GM18508 (cell line): ENCODE measurements at regions not wholly inside any gene's neighbourhood (a gene's known extent, or its start where the extent isn't known, plus 50 kb on each side); places are given as distances from the start of the nearest gene placed in this dataset.

Source experiments
- ATAC-seq: cut with Tn5 transposase; IDR thresholded peaks from one replicate; pipeline ENCODE4 v1.9.1; 2021; ENCODE audit warnings: moderate number of reproducible peaks; ENCODE audit not compliant: insufficient read depth, unreplicated experiment

DNA sequence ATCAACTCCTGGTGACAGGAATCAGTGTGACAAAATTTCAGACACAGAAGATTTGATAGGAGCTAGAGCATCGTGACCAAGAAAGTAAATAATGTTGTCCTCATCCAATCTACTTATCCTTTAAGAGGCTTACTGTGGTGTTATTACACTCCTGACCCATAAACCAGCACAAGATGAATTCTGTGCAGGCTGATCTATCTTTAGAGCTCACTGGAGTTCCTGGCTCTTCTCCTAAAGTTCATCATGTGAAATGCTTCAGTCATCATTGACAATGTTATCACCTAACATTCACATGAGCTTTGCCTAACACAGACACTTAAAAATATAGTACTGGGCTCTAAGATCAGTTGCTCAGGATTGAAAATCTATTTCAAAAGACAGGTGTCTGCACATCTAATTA, 271.0 kb upstream of the HSF2 start:
- ATAC-seq = no peak

DNA sequence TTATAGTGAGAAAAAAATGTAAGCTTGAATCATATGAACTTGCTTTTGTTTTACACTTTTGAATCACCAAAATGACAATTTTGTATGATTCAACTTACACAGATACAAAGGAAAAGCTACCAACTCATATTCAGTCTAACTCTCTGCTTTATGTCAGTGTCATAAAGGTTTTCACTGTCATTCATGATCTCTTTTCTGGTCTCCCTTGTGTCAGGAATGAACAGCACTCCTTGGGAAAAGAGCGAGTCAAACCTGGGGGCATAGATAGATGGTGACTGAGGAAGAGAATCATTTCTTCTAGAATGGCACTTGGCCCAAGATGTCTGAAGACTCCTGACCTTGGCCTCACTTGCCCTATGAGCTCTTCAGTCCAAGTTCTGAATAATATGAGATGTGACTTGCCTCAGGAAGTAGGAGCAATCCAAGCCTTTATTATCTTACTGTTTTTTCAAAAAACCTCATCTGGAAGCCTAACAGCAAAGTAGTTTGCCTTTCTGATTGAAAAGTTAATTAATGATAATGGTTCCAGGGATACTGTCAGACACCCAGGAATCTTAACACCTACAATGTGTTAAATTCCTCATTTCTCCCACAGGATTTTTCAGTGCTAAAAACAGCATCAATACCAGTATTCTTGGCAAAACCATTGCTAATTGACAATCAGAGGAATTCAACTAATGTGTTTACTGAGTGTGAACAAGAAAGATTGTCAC, 270.0 kb upstream of the HSF2 start:
- ATAC-seq = no peak

GRCh38 chr6:122130026-122130348, 269.5 kb upstream of the HSF2 start:
- ATAC-seq = no peak

GRCh38 chr6:122130518-122130917, 268.9 kb upstream of the HSF2 start:
- no peak for ATAC-seq

DNA sequence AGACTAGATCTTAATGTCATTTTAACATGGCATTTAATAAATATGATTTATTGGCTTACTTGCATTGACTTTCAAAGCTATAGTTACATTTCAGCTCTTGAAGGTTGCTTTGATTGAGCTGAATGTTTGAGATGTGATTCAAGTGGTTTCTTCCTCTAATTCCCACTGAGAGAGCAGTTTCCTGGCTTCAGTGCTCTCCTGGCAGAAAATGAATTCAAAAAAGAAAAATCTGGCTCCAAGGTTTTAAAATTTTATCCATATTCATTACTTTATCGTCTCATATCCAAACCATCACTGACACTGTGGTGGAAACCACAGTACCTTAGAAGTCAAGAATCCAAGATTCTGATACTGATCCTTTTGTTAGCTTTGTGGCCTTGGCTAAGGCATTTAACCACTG, 263.1 kb upstream of the HSF2 start:
- no peak for ATAC-seq

GRCh38 chr6:122140031-122140430, 259.4 kb upstream of the HSF2 start:
- no peak for ATAC-seq

DNA sequence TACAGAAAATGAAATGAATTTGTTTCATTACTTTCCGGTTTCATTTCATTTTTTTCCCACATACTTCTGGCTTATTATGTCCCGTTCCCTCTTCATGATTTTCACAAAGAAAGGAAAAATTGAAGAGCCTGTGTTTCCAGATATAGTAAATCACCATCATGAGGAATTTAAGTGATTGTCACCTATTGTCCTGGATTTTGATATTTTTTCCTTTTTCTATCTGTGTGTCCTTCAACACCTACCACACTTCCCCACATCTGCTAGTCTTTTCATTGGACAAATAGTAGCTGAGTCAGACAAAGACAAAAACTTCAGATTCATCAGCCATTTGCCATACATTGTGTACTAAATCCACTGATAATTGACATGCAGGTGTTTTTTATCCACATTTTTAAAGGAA, 258.2 kb upstream of the HSF2 start:
- no peak for ATAC-seq

DNA sequence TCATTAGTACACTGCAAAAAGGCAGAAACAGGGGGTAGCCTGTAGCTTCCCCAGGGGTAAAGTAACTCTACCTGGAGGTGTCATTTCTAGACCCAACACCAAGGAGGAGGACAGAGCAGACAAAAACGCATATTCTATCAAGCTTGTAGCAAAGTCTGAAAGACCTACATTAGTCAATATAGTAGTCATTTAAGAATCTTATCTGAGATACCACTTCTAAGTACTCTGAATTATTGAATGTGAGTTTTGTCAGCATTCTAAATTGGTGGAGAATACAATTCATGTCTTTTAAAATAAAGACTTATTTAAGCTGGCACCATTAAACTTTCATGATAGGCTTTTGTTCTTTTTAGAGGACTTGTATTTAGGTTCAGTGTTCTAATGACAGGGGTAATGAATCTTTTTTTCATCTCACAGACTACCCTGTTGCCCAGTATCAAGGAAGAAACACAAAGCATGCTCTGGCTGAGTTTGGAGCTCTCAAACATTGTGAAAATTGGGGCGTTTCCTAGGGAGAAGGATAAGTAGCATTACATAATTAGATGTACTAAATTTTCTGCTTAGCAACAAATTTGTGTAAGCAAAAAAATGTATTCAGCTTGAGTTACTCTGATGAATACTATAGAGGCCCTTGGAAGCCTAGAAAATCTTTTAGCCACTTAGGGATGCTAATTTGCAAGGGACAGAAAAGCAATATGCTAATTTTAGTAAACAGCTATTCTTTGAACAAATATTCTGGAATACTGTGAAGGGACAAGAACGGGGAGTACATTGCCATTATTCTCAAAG, 255.4 kb upstream of the HSF2 start:
- ATAC-seq = no peak

DNA sequence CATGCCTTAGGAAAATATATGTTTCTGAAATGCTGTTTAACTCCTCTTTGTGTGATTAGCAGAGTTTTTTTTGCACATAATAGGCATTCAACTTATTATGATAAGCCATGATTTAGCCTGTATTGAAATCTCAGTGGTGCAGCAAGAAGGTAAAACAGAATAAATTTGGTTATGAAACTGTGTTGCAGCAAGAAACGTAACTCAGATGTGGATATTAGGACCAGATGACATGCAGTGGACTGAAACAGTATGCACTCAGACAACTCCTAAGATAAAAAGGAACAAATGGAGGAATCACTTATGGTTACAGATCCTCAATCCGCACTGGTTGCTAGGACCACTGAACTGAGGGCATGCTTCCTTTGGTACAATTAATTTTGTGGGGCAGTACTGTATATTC, 254.2 kb upstream of the HSF2 start:
- no peak for ATAC-seq

DNA sequence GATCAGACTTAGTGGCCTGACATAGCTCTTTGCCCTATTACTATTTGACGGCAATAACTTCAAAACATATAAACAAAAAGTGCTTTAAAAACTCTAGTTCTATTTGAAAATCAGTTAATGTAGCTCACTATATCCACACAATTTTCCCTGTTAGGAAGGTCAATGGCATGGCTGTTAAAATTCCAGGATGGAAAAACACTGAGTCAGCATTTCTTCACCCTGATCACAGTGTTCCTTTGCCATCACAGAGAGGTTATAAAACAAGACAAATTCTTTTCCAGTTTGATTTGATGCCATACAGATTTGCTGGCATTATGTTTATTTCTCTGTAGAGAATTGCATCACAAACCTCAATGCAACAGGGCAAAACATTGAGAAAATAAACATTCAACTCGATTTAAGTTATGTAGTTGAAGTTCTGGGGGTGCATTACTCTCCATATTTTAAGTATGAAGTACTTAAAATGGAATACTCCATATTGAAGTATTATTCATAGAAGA, 253.7 kb upstream of the HSF2 start:
- no peak for ATAC-seq

DNA sequence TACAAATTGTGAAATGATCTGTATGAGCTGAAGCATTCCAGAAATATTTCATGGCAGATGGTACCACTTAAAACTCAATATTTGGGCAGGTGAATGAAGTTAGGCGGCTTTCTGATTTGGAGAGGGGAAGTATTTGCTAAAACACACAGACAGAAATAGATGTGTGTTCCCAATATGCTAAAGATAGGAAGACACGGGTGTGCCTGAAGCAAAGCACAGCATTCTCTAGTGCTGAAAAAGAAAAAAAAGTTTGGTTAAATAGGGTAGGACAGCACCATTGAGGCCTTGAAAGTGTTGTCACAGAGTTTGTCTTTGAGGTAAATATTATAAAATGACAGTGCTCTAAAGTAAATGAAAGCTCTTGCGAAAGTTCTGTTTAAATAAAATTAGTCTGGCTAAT, 252.2 kb upstream of the HSF2 start:
- ATAC-seq = no peak

GRCh38 chr6:122151066-122151465, 248.4 kb upstream of the HSF2 start:
- no peak for ATAC-seq

DNA sequence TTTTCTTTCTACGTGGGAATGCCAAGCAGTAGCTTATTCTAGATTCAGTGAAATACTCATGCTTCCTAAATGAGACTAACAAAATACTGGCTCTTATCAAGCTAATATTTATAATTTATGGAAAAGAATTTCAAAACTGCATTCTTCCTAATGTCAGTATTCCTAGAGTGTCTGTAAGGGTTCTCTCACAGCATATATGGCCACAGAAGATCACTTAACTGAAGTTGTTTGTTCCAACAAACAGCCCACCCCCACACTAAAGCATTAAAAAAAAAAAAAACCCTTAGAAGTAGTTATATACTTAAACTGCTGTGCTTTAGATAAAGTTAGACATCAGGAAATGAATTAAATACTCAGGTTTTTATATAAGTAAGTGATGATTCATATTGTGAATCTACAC, 247.7 kb upstream of the HSF2 start:
- ATAC-seq = no peak

DNA sequence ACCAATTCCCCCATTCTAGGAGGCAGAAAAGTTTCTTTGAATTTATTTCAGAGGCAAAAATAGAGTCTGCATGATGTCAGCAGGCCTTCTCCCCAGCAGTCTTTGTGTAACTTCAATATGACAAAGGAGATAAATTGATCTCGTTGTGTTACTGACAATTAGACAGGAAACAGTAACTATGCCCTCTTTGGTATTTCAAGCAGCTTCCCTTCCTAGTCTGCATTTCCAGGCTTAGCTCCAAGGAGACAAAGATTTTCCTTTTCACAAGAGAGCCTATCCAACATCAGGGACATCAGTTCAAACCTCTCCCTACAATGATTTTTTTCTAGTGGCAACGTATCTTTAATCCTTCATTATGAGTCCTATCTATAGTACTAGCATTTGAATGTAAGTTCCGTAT, 245.9 kb upstream of the HSF2 start:
- no peak for ATAC-seq

GRCh38 chr6:122154155-122154554, 245.3 kb upstream of the HSF2 start:
- no peak for ATAC-seq

DNA sequence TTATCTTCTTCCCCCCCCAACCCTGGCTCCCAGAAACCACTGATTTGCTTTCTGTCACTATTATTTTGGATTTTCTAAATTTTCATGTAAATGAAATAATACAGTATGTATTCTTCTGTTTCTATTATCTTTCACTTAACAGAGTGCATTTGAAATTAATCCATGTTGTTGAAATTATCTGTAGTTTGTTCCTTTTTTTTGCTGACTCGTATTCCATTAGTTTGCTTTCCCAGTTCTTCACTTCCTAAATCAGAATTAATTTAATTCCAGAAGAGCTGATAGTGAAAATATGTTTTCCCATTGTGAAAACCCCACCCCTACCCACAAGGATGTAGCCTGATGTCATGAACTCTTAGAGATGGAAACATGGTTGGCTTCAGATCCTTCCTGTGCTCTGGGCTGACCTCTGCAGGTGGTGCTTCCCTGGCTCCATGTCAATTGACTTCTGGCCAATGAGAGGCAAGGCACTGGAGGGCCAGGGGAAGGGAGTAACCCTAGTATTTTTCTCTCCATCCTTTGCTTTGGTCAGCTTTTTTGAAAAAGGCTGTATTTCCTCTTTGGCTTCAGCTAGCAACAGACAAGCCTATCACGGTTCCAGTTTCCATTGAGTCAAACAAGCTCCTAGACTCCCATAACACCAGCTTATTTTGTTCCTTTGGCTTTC, 244.4 kb upstream of the HSF2 start:
- ATAC-seq = no peak

DNA sequence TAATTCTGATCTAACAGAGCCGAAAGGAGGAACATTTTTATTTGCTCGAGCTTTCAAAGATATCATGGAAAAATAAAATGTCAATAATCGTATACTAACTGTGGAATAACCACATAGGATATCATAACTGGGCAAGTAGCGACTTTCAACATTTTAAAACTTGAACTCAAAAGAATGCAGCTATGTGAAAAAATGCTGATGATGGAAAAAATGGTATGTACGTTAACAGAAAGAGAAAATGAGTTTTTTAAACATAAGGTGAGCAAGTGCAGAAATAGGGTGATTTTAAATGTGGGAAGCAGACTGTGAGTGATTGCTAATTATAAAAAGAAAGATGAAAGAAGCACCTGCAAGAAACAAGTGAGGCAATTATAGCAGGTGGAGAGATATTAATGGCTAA, 238.3 kb upstream of the HSF2 start:
- no peak for ATAC-seq

- ATAC-seq = no peak
Measured at GRCh38 chr6:122165014-122165413, 234.4 kb upstream of the HSF2 start.

DNA sequence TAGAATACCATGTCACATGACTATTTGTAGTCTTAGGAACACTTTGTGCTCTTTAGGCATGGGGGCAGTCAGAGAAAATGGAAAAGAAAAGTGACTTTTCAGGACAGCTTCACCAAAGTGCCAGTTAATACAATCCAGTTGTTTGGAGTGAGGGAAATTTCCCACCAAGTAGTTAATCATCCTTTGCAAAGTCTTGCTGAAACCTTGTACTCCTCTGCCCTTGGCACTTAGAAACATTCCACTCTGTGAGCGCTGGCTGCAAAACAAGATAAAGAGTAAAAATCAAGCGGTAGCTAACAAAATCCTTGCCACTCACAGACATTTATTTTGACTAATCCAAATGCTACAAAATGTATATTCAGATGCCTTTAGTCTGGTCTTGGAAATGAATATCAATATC, 229.2 kb upstream of the HSF2 start:
- ATAC-seq = no peak

DNA sequence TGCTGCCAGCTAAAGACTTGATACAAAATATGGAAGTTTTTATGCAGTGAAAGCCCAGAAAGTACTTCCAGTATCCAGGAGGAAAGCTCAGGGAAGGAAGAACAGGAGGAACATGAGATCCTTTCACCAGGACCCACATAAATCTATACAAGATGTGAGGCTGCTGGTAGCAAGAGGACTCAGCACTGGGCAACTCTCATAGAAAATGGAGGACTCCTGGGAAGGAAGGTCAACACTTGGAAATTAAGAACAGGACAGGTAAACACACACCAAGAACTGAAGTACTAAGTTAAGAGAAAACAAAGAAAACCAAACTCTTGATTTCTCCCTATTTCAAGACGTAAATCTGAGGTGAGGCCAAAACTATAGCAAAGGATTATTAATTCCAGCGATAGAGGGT, 220.5 kb upstream of the HSF2 start:
- ATAC-seq = no peak

GRCh38 chr6:122180132-122180531, 219.3 kb upstream of the HSF2 start:
- no peak for ATAC-seq
